HL-60 (cell line): ENCODE measurements at regions not wholly inside any gene's neighbourhood (a gene's known extent, or its start where the extent isn't known, plus 50 kb on each side); places are given as distances from the start of the nearest gene placed in this dataset.

ENCODE experiments used
- DNase-seq, 2 experiments: peaks; one replicate each; pipeline ENCODE4 v3.0.0-alpha.2; 2010 to 2020; ENCODE audit warnings: low read depth in 1 of 2, low spot score in 1 of 2
- H3K27ac ChIP-seq: fragments of 250-450 bp; sonication (Bioruptor Pico); replicated peaks from 2 replicates; pipeline ENCODE4 v1.5.1; 2020; ENCODE audit warnings: mild to moderate bottlenecking, moderate library complexity
- H3K27me3 ChIP-seq: fragments of 250-450 bp; sonication (Bioruptor Pico); 2 replicates; pipeline ENCODE4 v1.5.1; 2021; ENCODE audit warnings: mild to moderate bottlenecking, moderate library complexity; ENCODE audit not compliant: insufficient read depth, poor library complexity, severe bottlenecking
- H3K4me3 ChIP-seq: replicated peaks from 2 replicates; pipeline ENCODE4 v1.5.1; 2011; ENCODE audit warnings: mild to moderate bottlenecking, control low read depth, low read length; ENCODE audit not compliant: insufficient read depth
- GABPA ChIP-seq: IDR thresholded peaks from 2 replicates; pipeline ENCODE4 v1.6.1; 2012; ENCODE audit warnings: low read depth
- POLR2AphosphoS5 ChIP-seq: IDR thresholded peaks from 2 replicates; pipeline ENCODE4 v1.6.1; 2012; ENCODE audit warnings: low read depth
- SPI1 ChIP-seq: IDR thresholded peaks from 2 replicates; pipeline ENCODE4 v1.6.1; 2012; ENCODE audit warnings: low read depth, mild to moderate bottlenecking, borderline replicate concordance
- TF ChIP-seq, protein P1 (sequence below): IDR thresholded peaks from one replicate; pipeline ENCODE4 v1.5.1; 2011; ENCODE audit warnings: low read length, control low read depth, inconsistent platforms; ENCODE audit not compliant: insufficient read depth
- TF ChIP-seq, protein P2 (sequence below): IDR thresholded peaks from 2 replicates; pipeline ENCODE4 v1.6.1; 2012; ENCODE audit warnings: low read depth; ENCODE audit not compliant: insufficient replicate concordance

GRCh38 chr10:129098517-129098916 lies 368.5 kb upstream of the MGMT start:
- H3K4me3 ChIP-seq: no peak overlapping the region
- no peak for DNase-seq
- TF ChIP-seq SPI1 (no peak), GABPA (no peak), POLR2AphosphoS5 (no peak)
- TF ChIP-seq, protein P1, sequence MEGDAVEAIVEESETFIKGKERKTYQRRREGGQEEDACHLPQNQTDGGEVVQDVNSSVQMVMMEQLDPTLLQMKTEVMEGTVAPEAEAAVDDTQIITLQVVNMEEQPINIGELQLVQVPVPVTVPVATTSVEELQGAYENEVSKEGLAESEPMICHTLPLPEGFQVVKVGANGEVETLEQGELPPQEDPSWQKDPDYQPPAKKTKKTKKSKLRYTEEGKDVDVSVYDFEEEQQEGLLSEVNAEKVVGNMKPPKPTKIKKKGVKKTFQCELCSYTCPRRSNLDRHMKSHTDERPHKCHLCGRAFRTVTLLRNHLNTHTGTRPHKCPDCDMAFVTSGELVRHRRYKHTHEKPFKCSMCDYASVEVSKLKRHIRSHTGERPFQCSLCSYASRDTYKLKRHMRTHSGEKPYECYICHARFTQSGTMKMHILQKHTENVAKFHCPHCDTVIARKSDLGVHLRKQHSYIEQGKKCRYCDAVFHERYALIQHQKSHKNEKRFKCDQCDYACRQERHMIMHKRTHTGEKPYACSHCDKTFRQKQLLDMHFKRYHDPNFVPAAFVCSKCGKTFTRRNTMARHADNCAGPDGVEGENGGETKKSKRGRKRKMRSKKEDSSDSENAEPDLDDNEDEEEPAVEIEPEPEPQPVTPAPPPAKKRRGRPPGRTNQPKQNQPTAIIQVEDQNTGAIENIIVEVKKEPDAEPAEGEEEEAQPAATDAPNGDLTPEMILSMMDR: no peak
- TF ChIP-seq, protein P2, sequence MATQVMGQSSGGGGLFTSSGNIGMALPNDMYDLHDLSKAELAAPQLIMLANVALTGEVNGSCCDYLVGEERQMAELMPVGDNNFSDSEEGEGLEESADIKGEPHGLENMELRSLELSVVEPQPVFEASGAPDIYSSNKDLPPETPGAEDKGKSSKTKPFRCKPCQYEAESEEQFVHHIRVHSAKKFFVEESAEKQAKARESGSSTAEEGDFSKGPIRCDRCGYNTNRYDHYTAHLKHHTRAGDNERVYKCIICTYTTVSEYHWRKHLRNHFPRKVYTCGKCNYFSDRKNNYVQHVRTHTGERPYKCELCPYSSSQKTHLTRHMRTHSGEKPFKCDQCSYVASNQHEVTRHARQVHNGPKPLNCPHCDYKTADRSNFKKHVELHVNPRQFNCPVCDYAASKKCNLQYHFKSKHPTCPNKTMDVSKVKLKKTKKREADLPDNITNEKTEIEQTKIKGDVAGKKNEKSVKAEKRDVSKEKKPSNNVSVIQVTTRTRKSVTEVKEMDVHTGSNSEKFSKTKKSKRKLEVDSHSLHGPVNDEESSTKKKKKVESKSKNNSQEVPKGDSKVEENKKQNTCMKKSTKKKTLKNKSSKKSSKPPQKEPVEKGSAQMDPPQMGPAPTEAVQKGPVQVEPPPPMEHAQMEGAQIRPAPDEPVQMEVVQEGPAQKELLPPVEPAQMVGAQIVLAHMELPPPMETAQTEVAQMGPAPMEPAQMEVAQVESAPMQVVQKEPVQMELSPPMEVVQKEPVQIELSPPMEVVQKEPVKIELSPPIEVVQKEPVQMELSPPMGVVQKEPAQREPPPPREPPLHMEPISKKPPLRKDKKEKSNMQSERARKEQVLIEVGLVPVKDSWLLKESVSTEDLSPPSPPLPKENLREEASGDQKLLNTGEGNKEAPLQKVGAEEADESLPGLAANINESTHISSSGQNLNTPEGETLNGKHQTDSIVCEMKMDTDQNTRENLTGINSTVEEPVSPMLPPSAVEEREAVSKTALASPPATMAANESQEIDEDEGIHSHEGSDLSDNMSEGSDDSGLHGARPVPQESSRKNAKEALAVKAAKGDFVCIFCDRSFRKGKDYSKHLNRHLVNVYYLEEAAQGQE: no peak

DNA sequence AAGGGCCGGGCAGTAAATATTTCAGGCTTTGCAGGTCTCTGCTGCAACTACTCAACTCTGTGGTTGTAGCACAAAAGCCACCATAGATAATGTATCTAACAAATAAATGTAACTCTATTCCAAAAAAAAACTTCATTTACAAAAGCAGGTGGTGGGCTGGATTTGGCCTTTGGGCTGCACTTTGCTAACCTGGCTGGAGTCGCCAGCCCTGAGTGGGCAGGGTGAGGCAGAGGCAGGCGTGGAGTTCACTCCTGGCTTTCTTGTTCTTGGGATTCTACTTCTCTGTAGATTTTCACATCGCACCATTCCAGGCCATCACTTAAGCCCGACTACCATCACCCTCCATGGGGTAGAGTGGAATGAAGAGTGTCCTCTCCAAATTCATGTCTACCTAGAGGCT lies 367.6 kb upstream of the MGMT start:
- TF ChIP-seq POLR2AphosphoS5 (no peak), GABPA (no peak), SPI1 (no peak)
- TF ChIP-seq, protein P2: no peak
- TF ChIP-seq, protein P1: no peak
- DNase-seq: no peak
- H3K4me3 ChIP-seq: no peak overlapping the region

More at GRCh38 chr10:129098517-129098916, 368.5 kb upstream of the MGMT start:
- Histone ChIP-seq H3K27ac (no peak overlapping the region), H3K27me3 (no peaks in the 10 kb centered on the region)

DNA sequence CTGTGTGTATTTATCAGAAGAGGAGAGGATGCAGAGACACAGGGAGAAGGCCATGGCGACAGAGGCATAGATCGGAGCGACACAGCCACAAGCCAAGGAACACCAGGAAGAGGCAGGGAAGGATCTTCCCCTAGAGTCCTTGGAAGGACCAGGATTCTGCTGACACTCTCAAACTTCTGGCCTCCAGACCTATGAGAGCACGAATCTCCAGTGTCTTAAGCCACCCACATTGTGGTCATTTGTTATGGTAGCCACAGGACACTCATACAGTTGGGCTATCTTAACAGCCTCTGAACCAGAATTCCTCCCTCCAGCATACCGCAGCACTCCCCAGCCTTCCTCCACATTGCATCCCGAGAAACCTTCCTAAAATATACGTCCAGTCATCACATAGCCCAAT lies 367.0 kb upstream of the MGMT start:
- TF ChIP-seq, protein P1: no peak
- TF ChIP-seq GABPA (no peak), POLR2AphosphoS5 (no peak), SPI1 (no peak)
- TF ChIP-seq, protein P2: no peak
- no peak overlapping the region for H3K4me3 ChIP-seq

More for the DNA sequence above, 367.6 kb upstream of the MGMT start:
- H3K27me3 ChIP-seq: no peaks in the 10 kb centered on the region
- no peak overlapping the region for H3K27ac ChIP-seq

More for the DNA sequence above, 367.0 kb upstream of the MGMT start:
- no peaks in the 10 kb centered on the region for H3K27me3 ChIP-seq
- DNase-seq: no peak
- no peak overlapping the region for H3K27ac ChIP-seq
